H1 (cell line): ENCODE measurements at regions not wholly inside any gene's neighbourhood (a gene's known extent, or its start where the extent isn't known, plus 50 kb on each side); places are given as distances from the start of the nearest gene placed in this dataset.

ENCODE experiments used
- CTCF ChIA-PET: fragments of 300-600 bp; sonication (Branson Sonifier 250); formaldehyde crosslinking; loops from one replicate; lab custom pipeline; 2021; ENCODE audit not compliant: partially characterized antibody; lab: Charles Lee
- POLR2A ChIA-PET: fragments of 300-600 bp; sonication (Branson Sonifier 250); formaldehyde crosslinking; loops from one replicate; lab custom pipeline; 2021; ENCODE audit warnings: inconsistent platforms; ENCODE audit not compliant: partially characterized antibody; lab: Charles Lee
- DNase-seq, 2 experiments: peaks; one replicate each; pipeline versions ENCODE4 v3.0.0 to v3.0.0-alpha.2; 2010 to 2022; ENCODE audit warnings: low spot score in 2 of 2, low read depth in 1 of 2, mixed read lengths in 1 of 2
- FAIRE-seq: peaks from 2 replicates; lab custom pipeline; 2011; peaks lifted over from hg19 to GRCh38; lab: Jason Lieb, UNC
- H2AFZ ChIP-seq: 2 replicates; pipeline ENCODE4 v1.8.1; 2012; ENCODE audit warnings: low read length, inconsistent platforms
- H2AK5ac ChIP-seq: 2 replicates; pipeline ENCODE4 v1.6.1; 2013; ENCODE audit warnings: low read depth, low read length
- H2BK120ac ChIP-seq: replicated peaks from 2 replicates; pipeline ENCODE3; 2013; ENCODE audit warnings: low read depth, low read length, inconsistent platforms
- H2BK12ac ChIP-seq: 2 replicates; pipeline ENCODE4 v1.6.1; 2013; ENCODE audit warnings: low read depth, low read length
- H2BK15ac ChIP-seq: 2 replicates; pipeline ENCODE4 v1.6.1; 2013; ENCODE audit warnings: low read length
- H2BK20ac ChIP-seq: 2 replicates; pipeline ENCODE4 v1.6.1; 2013; ENCODE audit warnings: low read length
- H2BK5ac ChIP-seq: 2 replicates; pipeline ENCODE4 v1.6.1; 2013; ENCODE audit warnings: low read depth, low read length
- H3K14ac ChIP-seq: 2 replicates; pipeline ENCODE4 v1.6.1; 2013; ENCODE audit warnings: inconsistent platforms; ENCODE audit not compliant: insufficient read length
- H3K18ac ChIP-seq: 2 replicates; pipeline ENCODE4 v1.6.1; 2013; ENCODE audit warnings: low read length; ENCODE audit errors: extremely low read depth
- H3K23ac ChIP-seq: 2 replicates; pipeline ENCODE4 v1.6.1; 2013; ENCODE audit warnings: inconsistent platforms; ENCODE audit not compliant: insufficient read length
- H3K23me2 ChIP-seq: 2 replicates; pipeline ENCODE4 v1.6.1; 2013; ENCODE audit warnings: low read depth, low read length
- H3K27ac ChIP-seq: 2 replicates; pipeline ENCODE4 v1.6.1; 2011; ENCODE audit warnings: low read depth, low read length, inconsistent platforms
- H3K27me3 ChIP-seq, 4 experiments: replicated peaks in 1 of 4; 1 replicate in 1 of 4; 2 replicates in 3 of 4; pipeline versions ENCODE4 v1.6.1 to v1.8.1; 2011 to 2013; ENCODE audit warnings: low read length in 3 of 4, mild to moderate bottlenecking in 3 of 4, inconsistent platforms in 2 of 4, mixed read lengths in 2 of 4, moderate library complexity in 1 of 4; ENCODE audit not compliant: control insufficient read depth in 3 of 4, insufficient read depth in 3 of 4; ENCODE audit errors: extremely low read depth in 1 of 4
- H3K36me3 ChIP-seq, 4 experiments: 2 replicates each; pipeline versions ENCODE4 v1.6.1 to v1.8.1; 2011 to 2013; ENCODE audit warnings: mild to moderate bottlenecking in 4 of 4, low read length in 3 of 4, moderate library complexity in 2 of 4, control low read depth in 1 of 4, inconsistent platforms in 1 of 4; ENCODE audit not compliant: insufficient read depth in 4 of 4, control insufficient read depth in 2 of 4
- H3K4ac ChIP-seq: replicated peaks from 2 replicates; pipeline ENCODE3; 2013; ENCODE audit warnings: low read length, low read depth, mixed read lengths, inconsistent platforms; ENCODE audit not compliant: insufficient read length
- H3K4me1 ChIP-seq, 4 experiments: replicated peaks in 1 of 4; 1 replicate in 1 of 4; 2 replicates in 3 of 4; pipeline versions ENCODE4 v1.6.1 to v1.8.1; 2011 to 2013; ENCODE audit warnings: low read length in 3 of 4, inconsistent platforms in 2 of 4, mixed read lengths in 1 of 4; ENCODE audit not compliant: insufficient read depth in 4 of 4, control insufficient read depth in 3 of 4
- H3K4me2 ChIP-seq, 2 experiments: 2 replicates each; pipeline versions ENCODE4 v1.6.1 to v1.8.1; 2011 to 2013; ENCODE audit warnings: low read depth in 2 of 2, low read length in 2 of 2, control low read depth in 1 of 2, inconsistent platforms in 1 of 2, mild to moderate bottlenecking in 1 of 2; ENCODE audit not compliant: insufficient read depth in 1 of 2
- H3K4me3 ChIP-seq, 4 experiments: fragments of 200-600, 300-600 bp in 1 of 4; sonication (generic), shearing (Covaris generic), sonication (Bioruptor Twin) in 1 of 4; 2 replicates each; pipeline versions ENCODE4 v1.5.1 to v1.8.1; 2011 to 2016; ENCODE audit warnings: low read length in 4 of 4, low read depth in 3 of 4, control low read depth in 2 of 4, inconsistent platforms in 2 of 4, mild to moderate bottlenecking in 2 of 4, mixed read lengths in 1 of 4, moderate library complexity in 1 of 4; ENCODE audit not compliant: insufficient read depth in 2 of 4; ENCODE audit errors: extremely low read depth in 1 of 4
- H3K56ac ChIP-seq: replicated peaks from 2 replicates; pipeline ENCODE3; 2013; ENCODE audit warnings: low read depth, mild to moderate bottlenecking, mixed read lengths, low read length, inconsistent platforms; ENCODE audit not compliant: insufficient read length
- H3K79me1 ChIP-seq: 2 replicates; pipeline ENCODE4 v1.6.1; 2013; ENCODE audit warnings: low read depth, low read length, control low read depth
- H3K79me2 ChIP-seq, 2 experiments: 2 replicates each; pipeline versions ENCODE4 v1.6.1 to v1.8.1; 2012 to 2013; ENCODE audit warnings: low read length in 2 of 2, mild to moderate bottlenecking in 2 of 2, inconsistent platforms in 1 of 2; ENCODE audit not compliant: insufficient read depth in 2 of 2, control insufficient read depth in 1 of 2
- H3K9ac ChIP-seq, 4 experiments: replicated peaks in 1 of 4; 1 replicate in 1 of 4; 2 replicates in 3 of 4; pipeline versions ENCODE4 v1.6.1 to v1.8.1; 2011 to 2013; ENCODE audit warnings: low read depth in 3 of 4, low read length in 3 of 4, control low read depth in 2 of 4, mild to moderate bottlenecking in 2 of 4, moderate library complexity in 2 of 4, inconsistent platforms in 1 of 4; ENCODE audit errors: extremely low read depth in 1 of 4
- H3K9me3 ChIP-seq, 2 experiments: 2 replicates each; pipeline versions ENCODE4 v1.6.1 to v1.8.1; 2012 to 2013; ENCODE audit warnings: mild to moderate bottlenecking in 2 of 2, moderate library complexity in 2 of 2, control low read depth in 1 of 2, inconsistent platforms in 1 of 2, low read depth in 1 of 2, low read length in 1 of 2, mixed read lengths in 1 of 2; ENCODE audit not compliant: insufficient read depth in 2 of 2
- H4K20me1 ChIP-seq, 2 experiments: replicated peaks in 1 of 2; 2 replicates each; pipeline versions ENCODE3 to v1.8.1; 2011 to 2013; ENCODE audit warnings: inconsistent platforms in 2 of 2, low read length in 2 of 2, mild to moderate bottlenecking in 1 of 2; ENCODE audit not compliant: insufficient read depth in 2 of 2, control insufficient read depth in 1 of 2
- H4K5ac ChIP-seq: 2 replicates; pipeline ENCODE4 v1.6.1; 2013; ENCODE audit warnings: low read length, low read depth, mixed read lengths, inconsistent platforms; ENCODE audit not compliant: insufficient read length
- H4K8ac ChIP-seq: 2 replicates; pipeline ENCODE4 v1.8.0; 2013; ENCODE audit warnings: mild to moderate bottlenecking, moderate library complexity, low read length, inconsistent platforms; ENCODE audit not compliant: insufficient read depth; ENCODE audit errors: extremely low read depth
- H4K91ac ChIP-seq: replicated peaks from 2 replicates; pipeline ENCODE3; 2013; ENCODE audit warnings: low read length, mixed read lengths, inconsistent platforms; ENCODE audit not compliant: insufficient read length
- EP300 ChIP-seq, 2 experiments: IDR thresholded peaks; 1 replicate in 1 of 2; 2 replicates in 1 of 2; pipeline ENCODE4 v1.6.1; 2011 to 2012; ENCODE audit warnings: low read depth in 2 of 2, low read length in 2 of 2, mild to moderate bottlenecking in 2 of 2, borderline replicate concordance in 1 of 2, inconsistent platforms in 1 of 2, moderate library complexity in 1 of 2
- KDM5A ChIP-seq: fragments of 200-600 bp; IDR thresholded peaks from 2 replicates; pipeline ENCODE4 v1.7.1; 2012; ENCODE audit warnings: mild to moderate bottlenecking, low read length, inconsistent platforms, mixed read lengths
- SP2 ChIP-seq: IDR thresholded peaks from 2 replicates; pipeline ENCODE4 v1.6.1; 2012; ENCODE audit warnings: mild to moderate bottlenecking, low read length, inconsistent platforms
- whole genome bisulfite sequencing, 2 experiments: shearing (Covaris generic) in 1 of 2; methylation state at CpG; one replicate each; pipeline versions ENCODE4 v1.1.6 to v1.1.7; 2013 to 2015; ENCODE audit warnings: low lambda C conversion rate in 2 of 2, mixed read lengths in 2 of 2, inconsistent platforms in 1 of 2, low coverage in 1 of 2, missing lambda C conversion rate in 1 of 2; ENCODE audit not compliant: insufficient replicate concordance in 2 of 2, insufficient coverage in 1 of 2, insufficient read length in 1 of 2; ENCODE audit errors: extremely low coverage in 1 of 2, missing lambda C conversion rate in 1 of 2; 5-methylcytosine and 5-hydroxymethylcytosine counted together

DNA sequence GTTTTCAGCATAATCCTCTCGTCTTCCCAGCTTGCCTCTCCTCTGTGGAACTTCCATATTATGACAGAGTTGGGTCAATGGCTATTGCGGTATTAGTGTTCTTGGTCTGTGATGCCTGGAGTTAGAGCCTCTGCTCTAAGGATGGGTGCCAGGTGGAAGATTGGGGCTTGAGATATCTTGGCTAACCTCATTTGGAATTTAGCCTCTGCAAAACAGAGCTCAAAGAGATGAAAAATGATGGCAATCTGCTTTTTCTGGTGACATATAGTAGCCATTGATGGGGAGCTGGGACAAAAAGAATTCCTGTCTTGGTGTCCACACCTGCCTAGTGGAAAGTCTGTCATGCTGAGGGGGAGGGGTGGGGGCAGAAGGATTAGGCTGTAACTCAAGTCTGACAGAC, 152.1 kb downstream of the RPL10L start:
- WGBS, 2 experiments, result 90% methylated on average over 2 of the region's 2 CpGs; no CpG with 5 or more reads in 1 of the 2 experiments
- CTCF ChIA-PET, result interaction anchor here (1.0 to 1.9 kb wide), 2 partner anchors 9 to 81 kb away, joined by 3 to 5 read pairs; no protein-coding TSS in a partner anchor
- H2BK15ac ChIP-seq, result no peak overlapping the region

More for the DNA sequence above, 152.1 kb downstream of the RPL10L start:
- no peak overlapping the region for H2BK20ac ChIP-seq
- no peak overlapping the region for H3K27ac ChIP-seq
- H2AK5ac ChIP-seq, result no peak overlapping the region
- no peak overlapping the region for H3K18ac ChIP-seq
- H3K4me1 ChIP-seq, result no peaks in the 10 kb centered on the region
- H4K5ac ChIP-seq, result no peak overlapping the region
- no peaks in the 10 kb centered on the region for H3K9me3 ChIP-seq
- H3K56ac ChIP-seq, result no peak overlapping the region
- no peak overlapping the region for H3K9ac ChIP-seq
- H3K79me1 ChIP-seq, result no peaks in the 10 kb centered on the region
- H4K20me1 ChIP-seq, result no peaks in the 10 kb centered on the region
- H2AFZ ChIP-seq, result no peak overlapping the region
- no peak overlapping the region for H3K23ac ChIP-seq
- H3K36me3 ChIP-seq, result no peaks in the 10 kb centered on the region
- FAIRE-seq (no peak), DNase-seq (no peak)
- no peak overlapping the region for H3K4ac ChIP-seq
- TF ChIP-seq EP300 (IDR thresholded peaks at IDR 0.05; ENCODE audit: borderline replicate concordance in 1 of 2, low read depth in 2 of 2, low read length in 2 of 2), result no peak
- TF ChIP-seq KDM5A, result no peak
- no peak for TF ChIP-seq SP2
- no peak overlapping the region for H3K4me3 ChIP-seq
- H4K91ac ChIP-seq, result no peak overlapping the region
- H3K14ac ChIP-seq, result no peak overlapping the region
- H4K8ac ChIP-seq, result no peak overlapping the region
- no peak overlapping the region for H2BK12ac ChIP-seq
- H2BK120ac ChIP-seq, result no peak overlapping the region
- H3K79me2 ChIP-seq, result no peaks in the 10 kb centered on the region
- no peaks in the 10 kb centered on the region for H3K23me2 ChIP-seq
- no peaks in the 10 kb centered on the region for H3K27me3 ChIP-seq
- H3K4me2 ChIP-seq, result no peak overlapping the region
- no peak overlapping the region for H2BK5ac ChIP-seq
- POLR2A ChIA-PET, result no interaction called here
